ENCODE measurements at regions not wholly inside any gene's neighbourhood (a gene's known extent, or its start where the extent isn't known, plus 50 kb on each side); places are given as distances from the start of the nearest gene placed in this dataset.

- TF ChIP-seq REST (tag by site-specific recombination; IDR thresholded peaks at IDR 0.05) (no peak), CTCF (tag by site-specific recombination; IDR thresholded peaks at IDR 0.05) (no peak), ZFP41 (tag by site-specific recombination; IDR thresholded peaks at IDR 0.05; ENCODE audit: borderline replicate concordance) (no peak), ZNF114 (tag by site-specific recombination; IDR thresholded peaks at IDR 0.05) (no peak), ZNF202 (tag by site-specific recombination; IDR thresholded peaks at IDR 0.05; ENCODE audit: borderline replicate concordance) (no peak)
Measured at GRCh38 chr19:28034936-28035335, 1178.0 kb downstream of the UQCRFS1 start.
